IMR-90 (cell line): ENCODE measurements at regions not wholly inside any gene's neighbourhood (a gene's known extent, or its start where the extent isn't known, plus 50 kb on each side); places are given as distances from the start of the nearest gene placed in this dataset.

Experiments
- ATAC-seq: fragments of 200-7000 bp; cut with Tn5 transposase; 2 replicates; pipeline ENCODE4 v1.9.1; 2020; ENCODE audit warnings: low read depth, mild to moderate bottlenecking, moderate library complexity
- BruUV-seq: library from RNA; stranded (reverse); fragments of 400-500 nt; replicated peaks from 2 replicates; lab custom pipeline; 2021; lab: Mats Ljungman, UMichigan
- CTCF ChIA-PET: fragments of 300-600 bp; formaldehyde crosslinking; extraction: SDS; loops from one replicate; lab custom pipeline; 2021; ENCODE audit warnings: antibody characterized with exemption; lab: Yijun Ruan, JAX
- POLR2A ChIA-PET: fragments of 300-600 bp; sonication (Branson Sonifier 250); formaldehyde crosslinking; loops from one replicate; lab custom pipeline; 2022; ENCODE audit warnings: antibody characterized with exemption; ENCODE audit not compliant: unreplicated experiment; lab: Charles Lee
- DNase-seq: peaks from one replicate; pipeline ENCODE4 v3.0.0; 2013
- H2AFZ ChIP-seq: replicated peaks from 2 replicates; pipeline ENCODE3; 2013; ENCODE audit warnings: low read length, mild to moderate bottlenecking; ENCODE audit not compliant: poor library complexity
- H2AK5ac ChIP-seq: 2 replicates; pipeline ENCODE4 v1.6.1; 2013; ENCODE audit warnings: low read depth, low read length, inconsistent platforms
- H2AK9ac ChIP-seq: replicated peaks from 2 replicates; pipeline ENCODE3; 2013; ENCODE audit warnings: mild to moderate bottlenecking, low read depth, low read length, moderate library complexity; ENCODE audit not compliant: poor library complexity
- H2BK120ac ChIP-seq: 2 replicates; pipeline ENCODE4 v1.6.1; 2013; ENCODE audit warnings: low read depth, low read length, inconsistent platforms
- H2BK15ac ChIP-seq: 3 replicates; pipeline ENCODE4 v1.6.1; 2013; ENCODE audit warnings: low read depth, low read length, inconsistent platforms
- H2BK20ac ChIP-seq: 2 replicates; pipeline ENCODE4 v1.6.1; 2013; ENCODE audit warnings: low read depth, mild to moderate bottlenecking, inconsistent platforms, low read length, moderate library complexity
- H2BK5ac ChIP-seq: 2 replicates; pipeline ENCODE4 v1.6.1; 2013; ENCODE audit warnings: mild to moderate bottlenecking, low read depth, low read length, inconsistent platforms; ENCODE audit not compliant: poor library complexity, severe bottlenecking
- H3K14ac ChIP-seq: replicated peaks from 2 replicates; pipeline ENCODE4 v1.6.1; 2013; ENCODE audit warnings: low read depth, low read length, inconsistent platforms
- H3K18ac ChIP-seq: 2 replicates; pipeline ENCODE4 v1.6.1; 2013; ENCODE audit warnings: low read depth, low read length, control low read depth
- H3K23ac ChIP-seq: 2 replicates; pipeline ENCODE4 v1.6.1; 2013; ENCODE audit warnings: low read depth, low read length, inconsistent platforms
- H3K27ac ChIP-seq: 2 replicates; pipeline ENCODE4 v1.5.1; 2013; ENCODE audit warnings: mild to moderate bottlenecking, control low read depth, low read length; ENCODE audit not compliant: insufficient read depth
- H3K27me3 ChIP-seq: 2 replicates; pipeline ENCODE4 v1.6.1; 2013; ENCODE audit warnings: low read length; ENCODE audit not compliant: control insufficient read depth, insufficient read depth
- H3K36me3 ChIP-seq: 2 replicates; pipeline ENCODE4 v1.6.1; 2013; ENCODE audit warnings: low read length, mixed read lengths; ENCODE audit not compliant: control insufficient read depth, insufficient read depth
- H3K4ac ChIP-seq: 2 replicates; pipeline ENCODE4 v1.6.1; 2013; ENCODE audit warnings: low read depth, low read length, inconsistent platforms
- H3K4me1 ChIP-seq: 2 replicates; pipeline ENCODE4 v1.6.1; 2013; ENCODE audit warnings: low read length, mixed read lengths; ENCODE audit not compliant: control insufficient read depth, insufficient read depth
- H3K4me2 ChIP-seq: 2 replicates; pipeline ENCODE4 v1.6.1; 2013; ENCODE audit warnings: low read depth, mild to moderate bottlenecking, control low read depth, low read length, moderate library complexity
- H3K4me3 ChIP-seq: 2 replicates; pipeline ENCODE4 v1.5.1; 2013; ENCODE audit warnings: low read depth, mild to moderate bottlenecking, control low read depth, low read length, moderate library complexity; ENCODE audit not compliant: insufficient read depth
- H3K56ac ChIP-seq: 2 replicates; pipeline ENCODE4 v1.6.1; 2013; ENCODE audit warnings: low read length, inconsistent platforms; ENCODE audit not compliant: insufficient read depth; ENCODE audit errors: extremely low read depth
- H3K79me1 ChIP-seq, 2 experiments: 2 replicates each; pipeline ENCODE4 v1.6.1; 2013; ENCODE audit warnings: low read length in 2 of 2, inconsistent platforms in 1 of 2, low read depth in 1 of 2
- H3K9ac ChIP-seq: 2 replicates; pipeline ENCODE4 v1.6.1; 2013; ENCODE audit warnings: low read depth, low read length, control low read depth
- H3K9me1 ChIP-seq: 2 replicates; pipeline ENCODE4 v1.6.1; 2013; ENCODE audit warnings: low read length, inconsistent platforms; ENCODE audit not compliant: insufficient read depth
- H3K9me3 ChIP-seq: 2 replicates; pipeline ENCODE4 v1.6.1; 2013; ENCODE audit warnings: low read length; ENCODE audit not compliant: control insufficient read depth, insufficient read depth
- H4K20me1 ChIP-seq: 2 replicates; pipeline ENCODE4 v1.6.1; 2013; ENCODE audit warnings: low read length, inconsistent platforms; ENCODE audit not compliant: insufficient read depth
- H4K5ac ChIP-seq: 2 replicates; pipeline ENCODE4 v1.6.1; 2013; ENCODE audit warnings: mild to moderate bottlenecking, low read depth, low read length, control low read depth
- H4K8ac ChIP-seq, 2 experiments: 2 replicates each; pipeline ENCODE4 v1.6.1; 2013; ENCODE audit warnings: low read depth in 2 of 2, low read length in 2 of 2, control low read depth in 1 of 2, inconsistent platforms in 1 of 2
- H4K91ac ChIP-seq: 2 replicates; pipeline ENCODE4 v1.6.1; 2013; ENCODE audit warnings: low read depth, low read length, inconsistent platforms; ENCODE audit not compliant: insufficient read depth
- BHLHE40 ChIP-seq: fragments of 150-350 bp; IDR thresholded peaks from 2 replicates; pipeline ENCODE4 v1.6.1; 2016; ENCODE audit warnings: mild to moderate bottlenecking, low read depth, low read length
- CTCF ChIP-seq: conservative IDR thresholded peaks from 2 replicates; pipeline ENCODE4 v1.5.1; 2012; ENCODE audit warnings: mild to moderate bottlenecking, low read depth, low read length, improper control_type of control experiment
- FOS ChIP-seq: fragments of 150-350 bp; IDR thresholded peaks from 2 replicates; pipeline ENCODE4 v1.6.1; 2016; ENCODE audit warnings: low read depth, low read length
- MAFK ChIP-seq: IDR thresholded peaks from 2 replicates; pipeline ENCODE4 v1.6.1; 2012; ENCODE audit warnings: low read depth, low read length, improper control_type of control experiment
- MXI1 ChIP-seq: IDR thresholded peaks from 2 replicates; pipeline ENCODE4 v1.6.1; 2012; ENCODE audit warnings: low read depth, mild to moderate bottlenecking, low read length, moderate library complexity, borderline replicate concordance
- NFE2L2 ChIP-seq: fragments of 150-350 bp; IDR thresholded peaks from 2 replicates; pipeline ENCODE4 v1.6.1; 2016; ENCODE audit warnings: low read depth, mild to moderate bottlenecking, low read length
- POLR2A ChIP-seq: IDR thresholded peaks from 2 replicates; pipeline ENCODE4 v1.6.1; 2012; ENCODE audit warnings: mild to moderate bottlenecking, low read depth, low read length
- RFX5 ChIP-seq: IDR thresholded peaks from 2 replicates; pipeline ENCODE4 v1.8.0; 2012; ENCODE audit warnings: low read depth, mild to moderate bottlenecking, low read length, moderate library complexity
- WGBS, 2 experiments: methylation state at CpG; one replicate each; pipeline versions ENCODE4 v1.1.5 to v1.1.7; 2013; ENCODE audit warnings: missing lambda C conversion rate in 2 of 2; ENCODE audit not compliant: insufficient read length in 1 of 2; ENCODE audit errors: extremely low coverage in 2 of 2; 5-methylcytosine and 5-hydroxymethylcytosine counted together
- dilution Hi-C: fragments of 300-500 bp; cut with HindIII; formaldehyde crosslinking; loops from one replicate; pipeline ENCODE4 v1.14.3; 2018; ENCODE audit warnings: low sequenced_read_pairs; ENCODE audit not compliant: unreplicated experiment
- in situ Hi-C: fragments of 300-500 bp; cut with MboI; formaldehyde crosslinking; loops from 3 replicates; pipeline ENCODE4 v1.14.3; 2019; ENCODE audit warnings: low sequenced_read_pairs, inconsistent platforms, mixed read lengths
- intact Hi-C: fragments of 100-400 bp; cut with micrococcal nuclease; formaldehyde crosslinking; loops from 2 replicates; pipeline ENCODE4 v1.10.0; 2022

DNA sequence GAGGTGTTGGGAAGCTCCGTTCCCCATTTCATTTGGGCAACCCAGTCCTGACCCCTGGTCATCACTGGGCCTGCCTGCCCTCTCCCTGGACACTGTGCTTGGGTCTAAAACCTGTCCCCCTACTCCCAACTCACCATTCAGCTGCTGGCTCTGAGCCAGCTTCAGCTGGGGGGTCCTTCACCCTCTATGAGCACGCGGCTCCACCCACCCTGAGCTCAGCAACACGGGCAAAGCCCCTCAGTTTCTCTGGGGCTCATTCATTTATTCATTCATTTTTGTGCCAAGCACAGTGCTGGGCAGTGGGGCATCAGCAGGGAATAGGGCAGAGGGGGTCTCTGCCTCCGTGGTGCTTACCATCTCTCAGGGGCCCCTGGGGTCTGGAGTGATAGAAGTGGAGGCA lies 199.8 kb upstream of the MVB12B start:
- Histone ChIP-seq H3K9ac (no peak overlapping the region), H3K4me1 (no peaks in the 10 kb centered on the region), H3K9me3 (0 out of 2 replicates have a peak, but pooled peaks cover 3% of the 10 kb centered on the region), H3K27ac (no peak overlapping the region), H2AK9ac (no peak overlapping the region), H3K4ac (no peak overlapping the region), H2AK5ac (no peak overlapping the region), H3K56ac (no peak overlapping the region), H3K79me1 (no peaks in the 10 kb centered on the region), H3K27me3 (peaks cover 27% of the 10 kb centered on the region), H4K20me1 (no peaks in the 10 kb centered on the region), H4K8ac (no peak overlapping the region), H3K23ac (no peak overlapping the region), H2AFZ (no peak overlapping the region), H3K18ac (no peak overlapping the region), H4K5ac (no peak overlapping the region), H2BK15ac (no peak overlapping the region), H3K9me1 (no peaks in the 10 kb centered on the region), H3K4me3 (no peak overlapping the region), H4K91ac (no peak overlapping the region), H2BK5ac (no peak overlapping the region), H3K36me3 (no peaks in the 10 kb centered on the region), H3K14ac (no peak overlapping the region), H3K4me2 (no peak overlapping the region), H2BK20ac (no peak overlapping the region), H2BK120ac (no peak overlapping the region)
- ChIA-PET CTCF (no interaction called here), POLR2A (no interaction called here)
- in situ Hi-C loops, result no loop called here
- intact Hi-C loops, result no loop called here
- TF ChIP-seq POLR2A, result no peak
- no peak for TF ChIP-seq FOS
- no peak for TF ChIP-seq MXI1
- no peak for TF ChIP-seq NFE2L2
- no peak for TF ChIP-seq CTCF
- no peak for TF ChIP-seq BHLHE40
- no peak for TF ChIP-seq MAFK
- TF ChIP-seq RFX5, result no peak
- no TSS peak for BruUV-seq
- ATAC-seq (no peak), DNase-seq (no peak)
- no CpG with 5 or more reads among the region's 5 CpGs for WGBS, 2 experiments
- dilution Hi-C loops, result no loop called here
